ENCODE measurements at regions not wholly inside any gene's neighbourhood (a gene's known extent, or its start where the extent isn't known, plus 50 kb on each side); places are given as distances from the start of the nearest gene placed in this dataset.

GRCh38 chr13:94947965-94948371 is 235.6 kb upstream of the SOX21 start:
- H3K27ac ChIP-seq (ENCODE audit: low read depth, low read length) = no peak overlapping the region
- no peaks in the 10 kb centered on the region for H3K36me3 ChIP-seq (ENCODE audit: insufficient read depth, low read length)
- H3K9me3 ChIP-seq (ENCODE audit: low read depth, low read length) = no peaks in the 10 kb centered on the region
- no peak overlapping the region for H2AFZ ChIP-seq (ENCODE audit: low read length)
- no peak overlapping the region for H3K4me2 ChIP-seq (ENCODE audit: insufficient read depth, low read length)
- TF ChIP-seq CTCF (IDR thresholded peaks at IDR 0.05; ENCODE audit: extremely low read depth, low read depth, low read length) = no peak
- no peak overlapping the region for H3K4me3 ChIP-seq (ENCODE audit: insufficient read depth, low read length)
- H4K20me1 ChIP-seq (ENCODE audit: insufficient read depth, low read length) = no peaks in the 10 kb centered on the region
- no peaks in the 10 kb centered on the region for H3K79me2 ChIP-seq (ENCODE audit: insufficient read depth, low read length)
- H3K4me1 ChIP-seq (ENCODE audit: insufficient read depth, low read length) = no peaks in the 10 kb centered on the region
- no peak for DNase-seq (ENCODE audit: insufficient read length, low spot score, missing footprints)
- peaks cover 6% of the 10 kb centered on the region for H3K27me3 ChIP-seq (ENCODE audit: insufficient read depth, low read length)

GRCh38 chr13:94947392-94947791 is 235.0 kb upstream of the SOX21 start:
- Histone ChIP-seq H3K4me2 (ENCODE audit: insufficient read depth, low read length) (no peak overlapping the region), H3K27ac (ENCODE audit: low read depth, low read length) (no peak overlapping the region), H3K79me2 (ENCODE audit: insufficient read depth, low read length) (no peaks in the 10 kb centered on the region), H2AFZ (ENCODE audit: low read length) (no peak overlapping the region), H3K4me3 (ENCODE audit: insufficient read depth, low read length) (no peak overlapping the region), H3K27me3 (ENCODE audit: insufficient read depth, low read length) (peaks cover 6% of the 10 kb centered on the region), H4K20me1 (ENCODE audit: insufficient read depth, low read length) (no peaks in the 10 kb centered on the region), H3K36me3 (ENCODE audit: insufficient read depth, low read length) (no peaks in the 10 kb centered on the region), H3K4me1 (ENCODE audit: insufficient read depth, low read length) (no peaks in the 10 kb centered on the region), H3K9me3 (ENCODE audit: low read depth, low read length) (no peaks in the 10 kb centered on the region)
- no peak for TF ChIP-seq CTCF (IDR thresholded peaks at IDR 0.05; ENCODE audit: extremely low read depth, low read depth, low read length)
- no peak for DNase-seq (ENCODE audit: insufficient read length, low spot score, missing footprints)

GRCh38 chr13:94946039-94946438 is 233.7 kb upstream of the SOX21 start:
- H3K27me3 ChIP-seq (ENCODE audit: insufficient read depth, low read length) = peaks cover 3% of the 10 kb centered on the region
- H3K36me3 ChIP-seq (ENCODE audit: insufficient read depth, low read length) = no peaks in the 10 kb centered on the region
- H3K79me2 ChIP-seq (ENCODE audit: insufficient read depth, low read length) = no peaks in the 10 kb centered on the region
- no peaks in the 10 kb centered on the region for H4K20me1 ChIP-seq (ENCODE audit: insufficient read depth, low read length)
- H3K9me3 ChIP-seq (ENCODE audit: low read depth, low read length) = no peaks in the 10 kb centered on the region
- H2AFZ ChIP-seq (ENCODE audit: low read length) = no peak overlapping the region
- TF ChIP-seq CTCF (IDR thresholded peaks at IDR 0.05; ENCODE audit: extremely low read depth, low read depth, low read length) = no peak
- no peak overlapping the region for H3K4me2 ChIP-seq (ENCODE audit: insufficient read depth, low read length)
- H3K4me1 ChIP-seq (ENCODE audit: insufficient read depth, low read length) = no peaks in the 10 kb centered on the region
- no peak overlapping the region for H3K4me3 ChIP-seq (ENCODE audit: insufficient read depth, low read length)
- H3K27ac ChIP-seq (ENCODE audit: low read depth, low read length) = no peak overlapping the region
- peak; percentile 17 for DNase-seq (ENCODE audit: insufficient read length, low spot score, missing footprints)

- Histone ChIP-seq H3K4me1 (ENCODE audit: insufficient read depth, low read length) (no peaks in the 10 kb centered on the region), H3K79me2 (ENCODE audit: insufficient read depth, low read length) (no peaks in the 10 kb centered on the region), H3K27me3 (ENCODE audit: insufficient read depth, low read length) (peaks cover 6% of the 10 kb centered on the region), H3K9me3 (ENCODE audit: low read depth, low read length) (peaks cover 2% of the 10 kb centered on the region), H4K20me1 (ENCODE audit: insufficient read depth, low read length) (no peaks in the 10 kb centered on the region), H3K36me3 (ENCODE audit: insufficient read depth, low read length) (no peaks in the 10 kb centered on the region), H2AFZ (ENCODE audit: low read length) (no peak overlapping the region), H3K4me3 (ENCODE audit: insufficient read depth, low read length) (no peak overlapping the region), H3K4me2 (ENCODE audit: insufficient read depth, low read length) (no peak overlapping the region), H3K27ac (ENCODE audit: low read depth, low read length) (no peak overlapping the region)
- TF ChIP-seq CTCF (IDR thresholded peaks at IDR 0.05; ENCODE audit: extremely low read depth, low read depth, low read length) = no peak
- no peak for DNase-seq (ENCODE audit: insufficient read length, low spot score, missing footprints)
These were observed 225.8 kb upstream of the SOX21 start for GRCh38 chr13:94938124-94938523.
